ENCODE measurements at regions not wholly inside any gene's neighbourhood (a gene's known extent, or its start where the extent isn't known, plus 50 kb on each side); places are given as distances from the start of the nearest gene placed in this dataset.
A peak's percentile ranks its signal among the peaks of the same experiment; 100 is the strongest.

GRCh38 chr2:2889141-2889540, 488.5 kb downstream of the EIPR1 start:
- peak in 1 of 7 donors; percentile 48 for DNase-seq
- no peak overlapping the region for H3K27ac ChIP-seq
- no peaks in the 10 kb centered on the region for H3K4me1 ChIP-seq (replicated peaks in 1 of 2)
- no peaks in the 10 kb centered on the region for H3K36me3 ChIP-seq (replicated peaks in 1 of 2)
- no peak overlapping the region for H3K4me3 ChIP-seq
- intact Hi-C loops (cut with DNase I) = no loop called here
- WGBS, 4 donors = 81 to 87% (median 86%) methylated on average over 10 of the region's 10 CpGs
- H3K27me3 ChIP-seq = no peaks in the 10 kb centered on the region
- no peak for TF ChIP-seq POLR2A (IDR thresholded peaks at IDR 0.05)
- no peak for TF ChIP-seq CTCF (IDR thresholded peaks at IDR 0.05)
- no peaks in the 10 kb centered on the region for H3K9me3 ChIP-seq (replicated peaks in 1 of 3)

- Histone ChIP-seq H3K27ac (no peak overlapping the region), H3K9me3 (replicated peaks in 1 of 3) (no peaks in the 10 kb centered on the region), H3K4me1 (replicated peaks in 1 of 2) (no peaks in the 10 kb centered on the region), H3K36me3 (replicated peaks in 1 of 2) (no peaks in the 10 kb centered on the region), H3K4me3 (no peak overlapping the region), H3K27me3 (no peaks in the 10 kb centered on the region)
- WGBS, 4 donors = 60 to 87% (median 81%) methylated on average over 3 of the region's 3 CpGs
- peak in 1 of 7 donors; percentile 23 for DNase-seq
- TF ChIP-seq CTCF (IDR thresholded peaks at IDR 0.05) = no peak
- no peak for TF ChIP-seq POLR2A (IDR thresholded peaks at IDR 0.05)
- intact Hi-C loops (cut with DNase I) = no loop called here
Measured at GRCh38 chr2:2887772-2888387, 489.7 kb downstream of the EIPR1 start.

- TF ChIP-seq CTCF (IDR thresholded peaks at IDR 0.05) (no peak), POLR2A (IDR thresholded peaks at IDR 0.05) (no peak)
- intact Hi-C loops (cut with DNase I) = no loop called here
- Histone ChIP-seq H3K36me3 (replicated peaks in 1 of 2) (no peaks in the 10 kb centered on the region), H3K27ac (no peak overlapping the region), H3K27me3 (no peaks in the 10 kb centered on the region), H3K9me3 (replicated peaks in 1 of 3) (no peaks in the 10 kb centered on the region), H3K4me1 (replicated peaks in 1 of 2) (no peaks in the 10 kb centered on the region), H3K4me3 (no peak overlapping the region)
- WGBS, 4 donors = 46 to 58% (median 52%) methylated on average over 7 of the region's 7 CpGs
- peak in 1 of 7 donors; percentile 21 for DNase-seq
Measured at GRCh38 chr2:2886922-2887321, 490.7 kb downstream of the EIPR1 start.

GRCh38 chr2:2881499-2881898, 496.1 kb downstream of the EIPR1 start:
- H3K36me3 ChIP-seq (replicated peaks in 1 of 2) = no peaks in the 10 kb centered on the region
- H3K4me1 ChIP-seq (replicated peaks in 1 of 2) = no peaks in the 10 kb centered on the region
- TF ChIP-seq POLR2A (IDR thresholded peaks at IDR 0.05) (no peak), CTCF (IDR thresholded peaks at IDR 0.05) (no peak)
- H3K9me3 ChIP-seq (replicated peaks in 1 of 3) = no peaks in the 10 kb centered on the region
- WGBS, 4 donors = 63 to 79% (median 74%) methylated on average over 5 of the region's 5 CpGs
- no peak for DNase-seq
- intact Hi-C loops (cut with DNase I) = no loop called here
- no peaks in the 10 kb centered on the region for H3K27me3 ChIP-seq
- no peak overlapping the region for H3K27ac ChIP-seq
- no peak overlapping the region for H3K4me3 ChIP-seq
